Ascending aorta (tissue), 2 donors: ENCODE measurements at regions not wholly inside any gene's neighbourhood (a gene's known extent, or its start where the extent isn't known, plus 50 kb on each side); places are given as distances from the start of the nearest gene placed in this dataset.
"Not testable (repeated sequence)": the region's sequence is repeated elsewhere in the genome, so short reads cannot be mapped to it uniquely, and the experiment has no call there.

Experiments
- DNase-seq, 2 donors: peaks; one replicate each; pipeline ENCODE4 v3.0.0-alpha.2; 2019; ENCODE audit warnings: low spot score in 2 of 2
- H3K27ac ChIP-seq, 2 donors: fragments of 200-600 bp; sonication (generic); one replicate each; pipeline ENCODE4 v1.5.1; 2016 to 2017; ENCODE audit warnings: mild to moderate bottlenecking in 1 of 2
- H3K27me3 ChIP-seq: fragments of 200-600 bp; sonication (generic); one replicate; pipeline ENCODE4 v1.5.1; 2017
- H3K36me3 ChIP-seq, 2 donors: fragments of 200-600 bp; sonication (generic); one replicate each; pipeline ENCODE4 v1.5.1; 2016
- H3K4me1 ChIP-seq, 2 donors: fragments of 200-600 bp; sonication (generic); one replicate each; pipeline ENCODE4 v1.5.1; 2016 to 2017; ENCODE audit warnings: mild to moderate bottlenecking in 1 of 2
- H3K4me3 ChIP-seq, 2 donors: fragments of 200-600 bp; sonication (generic); one replicate each; pipeline ENCODE4 v1.5.1; 2016 to 2017; ENCODE audit warnings: mild to moderate bottlenecking in 1 of 2
- H3K9me3 ChIP-seq, 2 donors: fragments of 200-600 bp; sonication (generic); one replicate each; pipeline ENCODE4 v1.5.1; 2016
- intact Hi-C: fragments of 100-400 bp; cut with DNase I; formaldehyde crosslinking; loops from one replicate; pipeline ENCODE4 v1.15.1; 2023
- TF ChIP-seq, protein P1 (sequence below), 3 experiments: fragments of 200-600 bp in 2 of 3; fragments of 450-650 bp in 1 of 3; sonication (generic) in 2 of 3; IDR thresholded peaks; one replicate each; pipeline ENCODE4 v1.5.1; 2016 to 2019; ENCODE audit warnings: antibody characterized with exemption in 3 of 3, mild to moderate bottlenecking in 1 of 3, moderate library complexity in 1 of 3

GRCh38 chr5:121424976-121425375 lies 426.7 kb upstream of the FTMT start:
- intact Hi-C loops: no loop called here
- H3K27me3 ChIP-seq: no peaks in the 10 kb centered on the region
- no peak overlapping the region for H3K4me3 ChIP-seq
- H3K9me3 ChIP-seq: no peaks in the 10 kb centered on the region
- TF ChIP-seq, protein P1, sequence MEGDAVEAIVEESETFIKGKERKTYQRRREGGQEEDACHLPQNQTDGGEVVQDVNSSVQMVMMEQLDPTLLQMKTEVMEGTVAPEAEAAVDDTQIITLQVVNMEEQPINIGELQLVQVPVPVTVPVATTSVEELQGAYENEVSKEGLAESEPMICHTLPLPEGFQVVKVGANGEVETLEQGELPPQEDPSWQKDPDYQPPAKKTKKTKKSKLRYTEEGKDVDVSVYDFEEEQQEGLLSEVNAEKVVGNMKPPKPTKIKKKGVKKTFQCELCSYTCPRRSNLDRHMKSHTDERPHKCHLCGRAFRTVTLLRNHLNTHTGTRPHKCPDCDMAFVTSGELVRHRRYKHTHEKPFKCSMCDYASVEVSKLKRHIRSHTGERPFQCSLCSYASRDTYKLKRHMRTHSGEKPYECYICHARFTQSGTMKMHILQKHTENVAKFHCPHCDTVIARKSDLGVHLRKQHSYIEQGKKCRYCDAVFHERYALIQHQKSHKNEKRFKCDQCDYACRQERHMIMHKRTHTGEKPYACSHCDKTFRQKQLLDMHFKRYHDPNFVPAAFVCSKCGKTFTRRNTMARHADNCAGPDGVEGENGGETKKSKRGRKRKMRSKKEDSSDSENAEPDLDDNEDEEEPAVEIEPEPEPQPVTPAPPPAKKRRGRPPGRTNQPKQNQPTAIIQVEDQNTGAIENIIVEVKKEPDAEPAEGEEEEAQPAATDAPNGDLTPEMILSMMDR (IDR thresholded peaks at IDR 0.05): no peak
- DNase-seq: no peak
- H3K4me1 ChIP-seq: no peaks in the 10 kb centered on the region
- no peaks in the 10 kb centered on the region for H3K36me3 ChIP-seq
- H3K27ac ChIP-seq: no peak overlapping the region

DNA sequence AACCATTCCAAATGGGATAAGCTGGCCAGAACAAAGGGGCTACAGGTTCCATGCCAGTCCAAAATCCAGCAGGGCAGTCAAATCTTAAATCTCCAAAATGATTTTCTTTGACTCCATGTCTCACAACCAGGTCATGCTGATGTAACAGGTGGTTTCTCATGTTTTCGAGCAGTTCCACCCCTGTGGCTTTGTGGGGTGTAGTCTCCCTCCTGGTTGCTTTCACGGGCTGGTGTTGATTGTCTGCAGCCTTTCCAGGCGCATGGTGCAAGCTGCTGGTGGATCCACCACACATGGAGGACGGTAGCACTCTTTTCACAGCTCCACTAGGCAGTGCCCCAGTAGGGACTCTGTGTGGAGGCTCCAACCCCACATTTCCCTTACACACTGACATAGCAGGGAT lies 425.5 kb upstream of the FTMT start:
- H3K36me3 ChIP-seq: no peaks in the 10 kb centered on the region
- H3K4me1 ChIP-seq: no peaks in the 10 kb centered on the region
- no peaks in the 10 kb centered on the region for H3K27me3 ChIP-seq
- H3K9me3 ChIP-seq: no peaks in the 10 kb centered on the region
- intact Hi-C loops: no loop called here
- TF ChIP-seq, protein P1 (IDR thresholded peaks at IDR 0.05): no peak
- no peak for DNase-seq
- H3K4me3 ChIP-seq: no peak overlapping the region
- no peak overlapping the region for H3K27ac ChIP-seq

- no peaks in the 10 kb centered on the region for H3K36me3 ChIP-seq
- DNase-seq: no peak
- H3K27ac ChIP-seq: no peak overlapping the region
- H3K4me1 ChIP-seq: no peaks in the 10 kb centered on the region
- H3K4me3 ChIP-seq: no peak overlapping the region
- TF ChIP-seq, protein P1 (IDR thresholded peaks at IDR 0.05): no peak
- H3K27me3 ChIP-seq: no peaks in the 10 kb centered on the region
- intact Hi-C loops: no loop called here
- H3K9me3 ChIP-seq: no peaks in the 10 kb centered on the region
Measured at GRCh38 chr5:121429761-121430160, 421.9 kb upstream of the FTMT start.

DNA sequence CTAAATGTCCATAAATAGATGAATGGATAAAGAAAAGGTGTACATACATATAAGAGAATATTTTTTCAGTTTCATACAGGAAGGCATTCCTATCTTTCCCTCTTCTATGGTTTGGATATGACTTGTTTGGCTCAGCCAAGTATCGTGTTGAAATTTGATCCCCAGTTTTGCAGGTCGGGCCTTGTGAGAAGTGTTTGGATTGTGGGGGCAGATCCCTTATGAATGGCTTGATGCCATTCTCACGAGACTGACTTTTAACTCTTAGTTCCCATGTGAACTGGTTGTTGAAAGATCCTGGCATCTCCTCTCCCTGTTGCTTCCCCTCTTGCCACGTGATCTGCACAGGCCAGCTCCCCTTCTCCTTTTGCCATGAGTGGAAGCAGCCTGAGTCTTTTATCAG lies 421.1 kb upstream of the FTMT start:
- DNase-seq: no peak
- H3K27me3 ChIP-seq: no peaks in the 10 kb centered on the region
- H3K9me3 ChIP-seq: no peaks in the 10 kb centered on the region
- no peaks in the 10 kb centered on the region for H3K36me3 ChIP-seq
- no peaks in the 10 kb centered on the region for H3K4me1 ChIP-seq
- no peak overlapping the region for H3K27ac ChIP-seq
- TF ChIP-seq, protein P1 (IDR thresholded peaks at IDR 0.05): no peak
- intact Hi-C loops: no loop called here
- H3K4me3 ChIP-seq: no peak overlapping the region

- DNase-seq: no peak
- Histone ChIP-seq H3K4me3 (no peak overlapping the region), H3K27me3 (no peaks in the 10 kb centered on the region), H3K36me3 (no peaks in the 10 kb centered on the region), H3K27ac (no peak overlapping the region), H3K9me3 (no peaks in the 10 kb centered on the region), H3K4me1 (no peaks in the 10 kb centered on the region)
- TF ChIP-seq, protein P1 (IDR thresholded peaks at IDR 0.05): no peak
- intact Hi-C loops: no loop called here
Measured at GRCh38 chr5:121445511-121445910, 406.2 kb upstream of the FTMT start.

- TF ChIP-seq, protein P1 (IDR thresholded peaks at IDR 0.05): no peak
- DNase-seq: no peak
- Histone ChIP-seq H3K27ac (no peak overlapping the region), H3K9me3 (no peaks in the 10 kb centered on the region), H3K4me3 (no peak overlapping the region), H3K4me1 (no peaks in the 10 kb centered on the region), H3K27me3 (no peaks in the 10 kb centered on the region), H3K36me3 (no peaks in the 10 kb centered on the region)
- intact Hi-C loops: no loop called here
Measured at GRCh38 chr5:121462441-121462840, 389.2 kb upstream of the FTMT start.

DNA sequence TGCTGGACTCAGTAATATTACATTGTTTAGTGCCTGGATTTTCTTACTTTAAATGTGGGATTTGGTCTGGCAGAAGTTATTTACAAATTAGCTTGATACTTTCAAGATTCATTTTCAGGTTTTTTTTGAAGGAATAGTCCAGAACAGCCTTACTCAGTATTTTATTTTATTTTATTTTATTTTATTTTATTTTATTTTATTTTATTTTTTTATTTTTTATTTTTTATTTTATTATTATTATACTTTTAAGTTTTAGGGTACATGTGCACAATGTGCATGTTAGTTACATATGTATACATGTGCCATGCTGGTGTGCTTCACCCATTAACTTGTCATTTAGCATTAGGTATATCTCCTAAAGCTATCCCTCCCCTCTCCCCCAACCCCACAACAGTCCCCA lies 380.5 kb upstream of the FTMT start:
- intact Hi-C loops: not testable (repeated sequence)

More for the DNA sequence above, 380.5 kb upstream of the FTMT start:
- H3K4me3 ChIP-seq, H3K9me3 ChIP-seq, H3K4me1 ChIP-seq, H3K27me3 ChIP-seq, H3K36me3 ChIP-seq, H3K27ac ChIP-seq, DNase-seq: not testable (repeated sequence)
